OCI-LY1 (cell line): ENCODE measurements at regions not wholly inside any gene's neighbourhood (a gene's known extent, or its start where the extent isn't known, plus 50 kb on each side); places are given as distances from the start of the nearest gene placed in this dataset.

Source experiments
- H2AFZ ChIP-seq: fragments of 200-600 bp; sonication (generic), shearing (Covaris generic); 2 replicates; pipeline ENCODE4 v1.6.0; 2014; ENCODE audit warnings: antibody characterized with exemption, mild to moderate bottlenecking, low read length
- H3F3A ChIP-seq: fragments of 200-600 bp; sonication (generic), shearing (Covaris generic); 2 replicates; pipeline ENCODE4 v1.6.0; 2014; ENCODE audit warnings: mild to moderate bottlenecking, antibody characterized with exemption, low read length, moderate library complexity; ENCODE audit not compliant: insufficient read depth
- H3K27ac ChIP-seq: fragments of 200-600 bp; sonication (generic); 2 replicates; pipeline ENCODE4 v1.5.1; 2014; ENCODE audit warnings: low read length, mixed run types, mild to moderate bottlenecking, low read depth; ENCODE audit not compliant: poor library complexity, severe bottlenecking
- H3K27me3 ChIP-seq: fragments of 200-600 bp; sonication (generic); 2 replicates; pipeline ENCODE4 v1.6.0; 2014; ENCODE audit warnings: antibody characterized with exemption, mild to moderate bottlenecking, low read length, moderate library complexity; ENCODE audit not compliant: insufficient read depth
- H3K36me3 ChIP-seq: fragments of 200-600 bp; sonication (generic); 2 replicates; pipeline ENCODE4 v1.6.1; 2014; ENCODE audit warnings: mild to moderate bottlenecking, antibody characterized with exemption, low read length, moderate library complexity, mixed read lengths; ENCODE audit not compliant: insufficient read depth
- H3K4me1 ChIP-seq: fragments of 200-600 bp; sonication (generic); 2 replicates; pipeline ENCODE4 v1.5.1; 2014; ENCODE audit warnings: mild to moderate bottlenecking, low read length, moderate library complexity; ENCODE audit not compliant: insufficient read depth, severe bottlenecking
- H3K4me2 ChIP-seq: fragments of 200-600 bp; sonication (generic), shearing (Covaris generic); 2 replicates; pipeline ENCODE4 v1.6.1; 2014; ENCODE audit warnings: low read length
- H3K4me3 ChIP-seq: fragments of 200-600 bp; sonication (generic); 2 replicates; pipeline ENCODE4 v1.5.1; 2014; ENCODE audit warnings: low read length, low read depth, mild to moderate bottlenecking, mixed read lengths; ENCODE audit not compliant: poor library complexity, severe bottlenecking
- H3K79me2 ChIP-seq: fragments of 200-600 bp; shearing (Covaris generic); 2 replicates; pipeline ENCODE4 v1.6.1; 2016; ENCODE audit warnings: mixed run types, low read length, mixed read lengths; ENCODE audit not compliant: insufficient read depth
- H3K9ac ChIP-seq: fragments of 200-600 bp; sonication (generic), shearing (Covaris generic); 2 replicates; pipeline ENCODE4 v1.6.1; 2014; ENCODE audit warnings: mild to moderate bottlenecking, low read length, mixed read lengths
- H3K9me2 ChIP-seq: fragments of 200-600 bp; sonication (generic), shearing (Covaris generic); 2 replicates; pipeline ENCODE4 v1.6.1; 2014; ENCODE audit warnings: low read depth, mild to moderate bottlenecking, low read length, mixed read lengths
- H3K9me3 ChIP-seq: fragments of 200-600 bp; shearing (Covaris generic); 2 replicates; pipeline ENCODE4 v1.6.1; 2014; ENCODE audit warnings: low read length, mixed read lengths
- H4K20me1 ChIP-seq: fragments of 200-600 bp; sonication (generic), shearing (Covaris generic); 2 replicates; pipeline ENCODE4 v1.6.0; 2016; ENCODE audit warnings: mild to moderate bottlenecking, low read length; ENCODE audit not compliant: insufficient read depth
- CTCF ChIP-seq: fragments of 200-600 bp; sonication (generic), shearing (Covaris generic); IDR thresholded peaks from 2 replicates; pipeline ENCODE4 v1.5.1; 2017; ENCODE audit warnings: mild to moderate bottlenecking, antibody characterized with exemption, low read length, moderate library complexity, mixed read lengths
- EZH2 ChIP-seq: fragments of 200-600 bp; sonication (generic), shearing (Covaris generic); IDR thresholded peaks from 2 replicates; pipeline ENCODE4 v1.8.0; 2017; ENCODE audit warnings: borderline replicate concordance, mixed run types, mild to moderate bottlenecking, antibody characterized with exemption, low read length, moderate library complexity, mixed read lengths

- no peaks in the 10 kb centered on the region for H4K20me1 ChIP-seq
- H3K4me2 ChIP-seq, result no peak overlapping the region
- H3K79me2 ChIP-seq, result no peaks in the 10 kb centered on the region
- H2AFZ ChIP-seq, result no peak overlapping the region
- no peaks in the 10 kb centered on the region for H3K9me3 ChIP-seq
- no peaks in the 10 kb centered on the region for H3K27me3 ChIP-seq
- no peak overlapping the region for H3K4me3 ChIP-seq
- no peak overlapping the region for H3K9ac ChIP-seq
- H3K36me3 ChIP-seq, result no peaks in the 10 kb centered on the region
- H3K27ac ChIP-seq, result no peak overlapping the region
- H3K9me2 ChIP-seq, result no peaks in the 10 kb centered on the region
- H3F3A ChIP-seq, result no peaks in the 10 kb centered on the region
- no peak for TF ChIP-seq EZH2
- TF ChIP-seq CTCF, result no peak
- no peaks in the 10 kb centered on the region for H3K4me1 ChIP-seq
Observed at GRCh38 chr14:28143316-28143715, 623.3 kb upstream of the FOXG1 start.

GRCh38 chr14:28151926-28152325 lies 614.7 kb upstream of the FOXG1 start:
- Histone ChIP-seq H3K9me3 (no peaks in the 10 kb centered on the region), H3K4me1 (no peaks in the 10 kb centered on the region), H3K9ac (no peak overlapping the region)

GRCh38 chr14:28152453-28153044 lies 614.0 kb upstream of the FOXG1 start:
- Histone ChIP-seq H3K27me3 (no peaks in the 10 kb centered on the region), H3K4me1 (no peaks in the 10 kb centered on the region), H3K27ac (no peak overlapping the region), H2AFZ (no peak overlapping the region), H3K4me3 (no peak overlapping the region), H3K79me2 (no peaks in the 10 kb centered on the region), H3K9me2 (no peaks in the 10 kb centered on the region), H4K20me1 (no peaks in the 10 kb centered on the region), H3F3A (no peaks in the 10 kb centered on the region), H3K9ac (no peak overlapping the region), H3K9me3 (no peaks in the 10 kb centered on the region), H3K4me2 (no peak overlapping the region), H3K36me3 (no peaks in the 10 kb centered on the region)
- TF ChIP-seq CTCF, result no peak
- TF ChIP-seq EZH2, result no peak

More at GRCh38 chr14:28151926-28152325, 614.7 kb upstream of the FOXG1 start:
- H3K27ac ChIP-seq, result no peak overlapping the region
- H3K27me3 ChIP-seq, result no peaks in the 10 kb centered on the region
- no peaks in the 10 kb centered on the region for H3F3A ChIP-seq
- no peak overlapping the region for H2AFZ ChIP-seq
- no peaks in the 10 kb centered on the region for H3K9me2 ChIP-seq
- TF ChIP-seq EZH2 (no peak), CTCF (no peak)
- no peak overlapping the region for H3K4me3 ChIP-seq
- no peaks in the 10 kb centered on the region for H4K20me1 ChIP-seq
- no peaks in the 10 kb centered on the region for H3K36me3 ChIP-seq
- H3K79me2 ChIP-seq, result no peaks in the 10 kb centered on the region
- no peak overlapping the region for H3K4me2 ChIP-seq
